ENCODE measurements at regions not wholly inside any gene's neighbourhood (a gene's known extent, or its start where the extent isn't known, plus 50 kb on each side); places are given as distances from the start of the nearest gene placed in this dataset.
"Not testable (repeated sequence)": the region's sequence is repeated elsewhere in the genome, so short reads cannot be mapped to it uniquely, and the experiment has no call there.

DNA sequence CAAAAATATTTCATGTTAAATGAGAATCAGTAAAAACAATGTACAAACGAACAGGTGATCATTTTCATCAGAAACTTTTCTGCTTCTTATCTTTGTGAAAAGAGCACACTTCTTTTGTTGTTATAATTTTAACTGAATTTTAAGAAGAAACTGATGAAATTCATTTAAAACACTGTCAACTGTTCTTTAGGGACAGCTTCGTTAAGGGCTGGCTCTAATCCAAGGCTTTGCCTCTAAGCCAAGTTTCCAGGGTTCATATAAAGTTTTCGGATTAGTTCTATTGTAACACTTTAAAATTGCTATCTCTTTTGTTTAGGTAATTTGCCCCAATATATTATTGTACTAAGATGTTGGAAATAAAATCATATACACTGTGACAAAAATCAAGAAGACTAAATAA is 559.2 kb downstream of the TUSC1 start:
- WGBS, 2 experiments (ENCODE audit: insufficient coverage in 1 of 2, insufficient read length in 1 of 2), result 93% methylated on average over 3 of the region's 3 CpGs; no CpG with 5 or more reads in 1 of the 2 experiments
- H3K4me1 ChIP-seq (ENCODE audit: control insufficient read depth, insufficient read depth, low read length), result no peaks in the 10 kb centered on the region
- H3K4me3 Mint-ChIP-seq, result no peak overlapping the region

DNA sequence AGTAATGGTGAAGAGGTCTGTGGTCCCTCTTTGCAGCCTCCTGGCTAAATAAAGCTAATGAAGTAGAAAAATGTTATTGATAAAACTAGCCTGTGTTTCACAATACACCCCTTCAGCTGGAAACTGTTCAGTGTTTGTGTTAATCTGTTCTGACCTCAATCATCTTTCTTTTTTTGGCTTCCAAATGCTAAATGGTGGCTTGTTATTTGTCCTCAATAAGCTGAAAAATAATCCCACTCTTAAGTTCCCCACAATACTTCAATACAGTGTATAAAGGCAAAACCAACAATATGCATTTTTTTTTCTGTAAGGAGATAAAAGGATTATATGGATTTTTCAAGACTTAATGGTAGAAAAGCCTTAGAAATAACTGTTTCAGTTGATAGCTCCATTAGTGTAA is 560.5 kb downstream of the TUSC1 start:
- H3K36me3 Mint-ChIP-seq (ENCODE audit: low read depth), result no peaks in the 10 kb centered on the region
- no peaks in the 10 kb centered on the region for H3K4me1 Mint-ChIP-seq
- H3K27ac Mint-ChIP-seq, result no peak overlapping the region
- H3K27ac ChIP-seq (ENCODE audit: low read depth, low read length), result no peak overlapping the region
- no peak overlapping the region for H3K9ac ChIP-seq (ENCODE audit: extremely low read depth, low read length, poor library complexity, severe bottlenecking)
- H3K9me3 ChIP-seq (ENCODE audit: control insufficient read depth, low read length), result no peaks in the 10 kb centered on the region
- H3K27me3 Mint-ChIP-seq (ENCODE audit: insufficient read depth), result no peaks in the 10 kb centered on the region
- no peak for DNase-seq
- no peaks in the 10 kb centered on the region for H3K9me3 Mint-ChIP-seq
- no peak overlapping the region for H3K4me3 ChIP-seq (ENCODE audit: low read length)
- H3K36me3 ChIP-seq (ENCODE audit: control insufficient read depth, insufficient read depth, low read length), result no peaks in the 10 kb centered on the region
- H3K4me3 Mint-ChIP-seq, result no peak overlapping the region
- TF ChIP-seq, protein P1, sequence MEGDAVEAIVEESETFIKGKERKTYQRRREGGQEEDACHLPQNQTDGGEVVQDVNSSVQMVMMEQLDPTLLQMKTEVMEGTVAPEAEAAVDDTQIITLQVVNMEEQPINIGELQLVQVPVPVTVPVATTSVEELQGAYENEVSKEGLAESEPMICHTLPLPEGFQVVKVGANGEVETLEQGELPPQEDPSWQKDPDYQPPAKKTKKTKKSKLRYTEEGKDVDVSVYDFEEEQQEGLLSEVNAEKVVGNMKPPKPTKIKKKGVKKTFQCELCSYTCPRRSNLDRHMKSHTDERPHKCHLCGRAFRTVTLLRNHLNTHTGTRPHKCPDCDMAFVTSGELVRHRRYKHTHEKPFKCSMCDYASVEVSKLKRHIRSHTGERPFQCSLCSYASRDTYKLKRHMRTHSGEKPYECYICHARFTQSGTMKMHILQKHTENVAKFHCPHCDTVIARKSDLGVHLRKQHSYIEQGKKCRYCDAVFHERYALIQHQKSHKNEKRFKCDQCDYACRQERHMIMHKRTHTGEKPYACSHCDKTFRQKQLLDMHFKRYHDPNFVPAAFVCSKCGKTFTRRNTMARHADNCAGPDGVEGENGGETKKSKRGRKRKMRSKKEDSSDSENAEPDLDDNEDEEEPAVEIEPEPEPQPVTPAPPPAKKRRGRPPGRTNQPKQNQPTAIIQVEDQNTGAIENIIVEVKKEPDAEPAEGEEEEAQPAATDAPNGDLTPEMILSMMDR (conservative IDR thresholded peaks at IDR 0.05), result no peak
- H3K27me3 ChIP-seq (ENCODE audit: control insufficient read depth, insufficient read depth, low read length, poor library complexity, severe bottlenecking), result no peaks in the 10 kb centered on the region
- H3K4me1 ChIP-seq (ENCODE audit: control insufficient read depth, insufficient read depth, low read length), result no peaks in the 10 kb centered on the region

More for the DNA sequence above, 559.2 kb downstream of the TUSC1 start:
- H3K27me3 ChIP-seq (ENCODE audit: control insufficient read depth, insufficient read depth, low read length, poor library complexity, severe bottlenecking), result no peaks in the 10 kb centered on the region
- H3K27ac ChIP-seq (ENCODE audit: low read depth, low read length), result no peak overlapping the region
- H3K4me3 ChIP-seq (ENCODE audit: low read length), result no peak overlapping the region
- H3K4me1 Mint-ChIP-seq, result no peaks in the 10 kb centered on the region
- no peaks in the 10 kb centered on the region for H3K36me3 ChIP-seq (ENCODE audit: control insufficient read depth, insufficient read depth, low read length)
- no peak overlapping the region for H3K9ac ChIP-seq (ENCODE audit: extremely low read depth, low read length, poor library complexity, severe bottlenecking)
- no peaks in the 10 kb centered on the region for H3K36me3 Mint-ChIP-seq (ENCODE audit: low read depth)
- DNase-seq, result no peak
- peaks cover 5% of the 10 kb centered on the region for H3K9me3 Mint-ChIP-seq
- H3K27me3 Mint-ChIP-seq (ENCODE audit: insufficient read depth), result no peaks in the 10 kb centered on the region
- H3K27ac Mint-ChIP-seq, result no peak overlapping the region
- H3K9me3 ChIP-seq (ENCODE audit: control insufficient read depth, low read length), result no peaks in the 10 kb centered on the region
- TF ChIP-seq, protein P1 (conservative IDR thresholded peaks at IDR 0.05), result no peak

DNA sequence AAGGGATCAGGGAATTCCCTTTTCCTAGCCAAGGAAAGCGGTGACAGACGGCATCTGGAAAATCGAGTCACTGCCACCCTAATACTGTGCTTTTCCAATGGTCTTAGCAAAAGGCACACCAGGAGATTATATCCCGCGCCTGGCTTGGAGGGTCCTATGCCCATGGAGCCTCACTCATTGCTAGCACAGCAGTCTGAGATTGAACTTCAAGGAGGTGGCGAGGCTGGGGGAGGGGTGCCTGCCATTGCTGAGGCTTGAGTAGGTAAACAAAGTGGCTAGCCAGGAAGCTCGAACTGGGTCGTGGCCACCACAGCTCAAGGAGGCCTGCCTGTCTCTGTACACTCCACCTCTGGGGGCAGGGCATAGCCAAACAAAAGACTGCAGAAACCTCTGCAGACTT is 556.5 kb upstream of the IZUMO3 start:
- not testable (repeated sequence) for H3K36me3 Mint-ChIP-seq (ENCODE audit: low read depth); DNase-seq; H3K4me3 ChIP-seq (ENCODE audit: low read length); H3K4me3 Mint-ChIP-seq; H3K4me1 ChIP-seq (ENCODE audit: control insufficient read depth, insufficient read depth, low read length); H3K27ac Mint-ChIP-seq; H3K9ac ChIP-seq (ENCODE audit: extremely low read depth, low read length, poor library complexity, severe bottlenecking); H3K27me3 ChIP-seq (ENCODE audit: control insufficient read depth, insufficient read depth, low read length, poor library complexity, severe bottlenecking); H3K27me3 Mint-ChIP-seq (ENCODE audit: insufficient read depth); H3K27ac ChIP-seq (ENCODE audit: low read depth, low read length); H3K4me1 Mint-ChIP-seq; H3K36me3 ChIP-seq (ENCODE audit: control insufficient read depth, insufficient read depth, low read length)
- peaks cover 29% of the 10 kb centered on the region for H3K9me3 Mint-ChIP-seq
- WGBS, 2 experiments (ENCODE audit: insufficient coverage in 1 of 2, insufficient read length in 1 of 2), result 94% methylated on average over 5 to 8 of the region's 8 CpGs
- peaks cover 13% of the 10 kb centered on the region for H3K9me3 ChIP-seq (ENCODE audit: control insufficient read depth, low read length)

DNA sequence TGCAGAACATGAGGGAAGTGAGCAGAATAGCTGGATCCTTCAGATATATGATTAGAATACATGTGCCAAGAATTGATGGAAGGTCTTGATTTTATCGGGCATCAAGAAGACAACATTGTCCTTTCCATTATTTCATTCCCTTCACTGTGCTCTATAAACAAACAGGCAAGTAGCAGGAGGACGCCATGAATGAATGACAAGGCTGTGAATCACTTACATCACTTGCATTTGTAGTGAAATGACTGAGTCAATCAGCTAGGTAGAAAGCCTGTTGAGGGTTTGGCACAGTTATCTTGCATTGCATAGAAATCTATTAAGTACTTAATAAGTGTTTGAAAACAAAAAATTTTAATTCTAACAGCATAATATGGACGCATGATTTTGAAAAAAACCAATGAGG is 548.8 kb upstream of the IZUMO3 start:
- H3K9me3 ChIP-seq (ENCODE audit: control insufficient read depth, low read length), result no peaks in the 10 kb centered on the region
- no peak overlapping the region for H3K4me3 Mint-ChIP-seq
- no peak overlapping the region for H3K27ac ChIP-seq (ENCODE audit: low read depth, low read length)
- H3K27me3 Mint-ChIP-seq (ENCODE audit: insufficient read depth), result no peaks in the 10 kb centered on the region
- no peaks in the 10 kb centered on the region for H3K36me3 ChIP-seq (ENCODE audit: control insufficient read depth, insufficient read depth, low read length)
- no peak overlapping the region for H3K27ac Mint-ChIP-seq
- no peak overlapping the region for H3K4me3 ChIP-seq (ENCODE audit: low read length)
- H3K9ac ChIP-seq (ENCODE audit: extremely low read depth, low read length, poor library complexity, severe bottlenecking), result no peak overlapping the region
- H3K9me3 Mint-ChIP-seq, result no peaks in the 10 kb centered on the region
- TF ChIP-seq, protein P1 (conservative IDR thresholded peaks at IDR 0.05), result no peak
- H3K4me1 Mint-ChIP-seq, result no peaks in the 10 kb centered on the region
- no peaks in the 10 kb centered on the region for H3K36me3 Mint-ChIP-seq (ENCODE audit: low read depth)
- no peaks in the 10 kb centered on the region for H3K4me1 ChIP-seq (ENCODE audit: control insufficient read depth, insufficient read depth, low read length)
- no peak for DNase-seq
- WGBS, 2 experiments (ENCODE audit: insufficient coverage in 1 of 2, insufficient read length in 1 of 2), result 86% methylated on average over 2 of the region's 3 CpGs; no CpG with 5 or more reads in 1 of the 2 experiments
- H3K27me3 ChIP-seq (ENCODE audit: control insufficient read depth, insufficient read depth, low read length, poor library complexity, severe bottlenecking), result no peaks in the 10 kb centered on the region
